Esophagus (tissue), 2 donors: ENCODE measurements at regions not wholly inside any gene's neighbourhood (a gene's known extent, or its start where the extent isn't known, plus 50 kb on each side); places are given as distances from the start of the nearest gene placed in this dataset.

Source experiments
- H3K27ac ChIP-seq, 2 donors: one replicate each; pipeline ENCODE4 v1.5.1; 2013; ENCODE audit warnings: low read depth in 2 of 2, mild to moderate bottlenecking in 2 of 2, inconsistent platforms in 1 of 2, low read length in 1 of 2, moderate library complexity in 1 of 2
- H3K27me3 ChIP-seq, 2 donors: one replicate each; pipeline ENCODE4 v1.6.1; 2013; ENCODE audit warnings: low read length in 2 of 2, control low read depth in 1 of 2, mild to moderate bottlenecking in 1 of 2; ENCODE audit not compliant: insufficient read depth in 2 of 2, control insufficient read depth in 1 of 2
- H3K36me3 ChIP-seq, 2 donors: one replicate each; pipeline ENCODE4 v1.6.1; 2013; ENCODE audit warnings: low read length in 1 of 2; ENCODE audit not compliant: control insufficient read depth in 2 of 2, insufficient read depth in 2 of 2
- H3K4me1 ChIP-seq, 2 donors: one replicate each; pipeline ENCODE4 v1.6.1; 2013; ENCODE audit warnings: low read length in 1 of 2; ENCODE audit not compliant: control insufficient read depth in 2 of 2, insufficient read depth in 2 of 2
- H3K4me3 ChIP-seq, 2 donors: one replicate each; pipeline ENCODE4 v1.5.1; 2013; ENCODE audit warnings: low read length in 2 of 2, mild to moderate bottlenecking in 2 of 2, low read depth in 1 of 2, moderate library complexity in 1 of 2
- H3K9me3 ChIP-seq, 2 donors: one replicate each; pipeline ENCODE4 v1.6.1; 2013; ENCODE audit warnings: mild to moderate bottlenecking in 2 of 2, low read depth in 1 of 2, low read length in 1 of 2, moderate library complexity in 1 of 2; ENCODE audit not compliant: control insufficient read depth in 2 of 2, insufficient read depth in 1 of 2
- WGBS, 2 donors: extraction: QIAGEN DNeasy Blood & Tissue Kit; methylation state at CpG; one replicate each; pipeline ENCODE4 v1.1.7; 2013; 5-methylcytosine and 5-hydroxymethylcytosine counted together
- donor health status: healthy with polysubstance abuse.
- donor health status: Bipolar disorder and iron deficiency.

GRCh38 chr3:7877312-7877711 lies 624.3 kb upstream of the LMCD1 start:
- no peaks in the 10 kb centered on the region for H3K4me1 ChIP-seq
- no peak overlapping the region for H3K27ac ChIP-seq
- no peaks in the 10 kb centered on the region for H3K9me3 ChIP-seq
- H3K27me3 ChIP-seq, result no peaks in the 10 kb centered on the region
- H3K4me3 ChIP-seq, result no peak overlapping the region
- 74 to 76% methylated on average over 5 of the region's 5 CpGs for WGBS, 2 donors
- H3K36me3 ChIP-seq, result no peaks in the 10 kb centered on the region

GRCh38 chr3:7879572-7879971 lies 622.1 kb upstream of the LMCD1 start:
- no peak overlapping the region for H3K27ac ChIP-seq
- no peaks in the 10 kb centered on the region for H3K9me3 ChIP-seq
- H3K4me3 ChIP-seq, result no peak overlapping the region
- no peaks in the 10 kb centered on the region for H3K27me3 ChIP-seq
- H3K4me1 ChIP-seq, result peaks cover 0 to 2% of the 10 kb centered on the region in 2 donors
- no peaks in the 10 kb centered on the region for H3K36me3 ChIP-seq
- WGBS, 2 donors, result 81 to 82% methylated on average over 1 of the region's 1 CpG

GRCh38 chr3:7881946-7882345 lies 619.7 kb upstream of the LMCD1 start:
- H3K4me3 ChIP-seq, result no peak overlapping the region
- H3K4me1 ChIP-seq, result peaks cover 0 to 2% of the 10 kb centered on the region in 2 donors
- 82% methylated on average over 2 of the region's 2 CpGs for WGBS, 2 donors
- no peaks in the 10 kb centered on the region for H3K36me3 ChIP-seq
- H3K27me3 ChIP-seq, result no peaks in the 10 kb centered on the region
- no peaks in the 10 kb centered on the region for H3K9me3 ChIP-seq
- H3K27ac ChIP-seq, result no peak overlapping the region

- no peak overlapping the region for H3K27ac ChIP-seq
- H3K9me3 ChIP-seq, result peaks cover 0 to 11% of the 10 kb centered on the region in 2 donors
- no peaks in the 10 kb centered on the region for H3K27me3 ChIP-seq
- no peaks in the 10 kb centered on the region for H3K4me1 ChIP-seq
- 65 to 72% methylated on average over 5 of the region's 5 CpGs for WGBS, 2 donors
- no peak overlapping the region for H3K4me3 ChIP-seq
- no peaks in the 10 kb centered on the region for H3K36me3 ChIP-seq
These were observed 604.0 kb upstream of the LMCD1 start for GRCh38 chr3:7897655-7898054.

- 72 to 79% methylated on average over 1 of the region's 1 CpG for WGBS, 2 donors
- no peaks in the 10 kb centered on the region for H3K4me1 ChIP-seq
- no peaks in the 10 kb centered on the region for H3K36me3 ChIP-seq
- no peaks in the 10 kb centered on the region for H3K27me3 ChIP-seq
- H3K27ac ChIP-seq, result no peak overlapping the region
- no peak overlapping the region for H3K4me3 ChIP-seq
- H3K9me3 ChIP-seq, result peaks cover 0 to 2% of the 10 kb centered on the region in 2 donors
These were observed 588.3 kb upstream of the LMCD1 start for GRCh38 chr3:7913283-7913682.

DNA sequence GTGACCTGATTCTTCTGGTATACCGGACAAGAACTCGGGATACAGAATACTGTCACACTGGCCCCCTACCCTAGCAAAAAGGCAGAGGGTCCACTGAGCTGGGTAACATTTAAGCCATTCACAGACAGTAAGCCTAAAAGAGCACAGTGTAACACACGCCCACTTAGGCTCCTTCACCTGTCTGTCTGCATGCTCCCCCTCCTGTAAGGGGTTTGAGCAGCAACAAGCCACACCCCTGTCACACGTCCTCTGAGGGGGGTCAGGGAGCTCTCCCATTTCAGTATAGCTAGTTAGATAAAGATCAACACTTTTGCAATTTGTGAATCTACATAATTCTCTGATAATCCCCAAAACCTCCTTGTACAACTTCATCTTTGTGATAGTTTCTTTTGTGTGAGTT lies 586.3 kb upstream of the LMCD1 start:
- WGBS, 2 donors, result 74 to 78% methylated on average over 4 of the region's 4 CpGs

GRCh38 chr3:7917443-7918151 lies 584.0 kb upstream of the LMCD1 start:
- H3K4me1 ChIP-seq, result no peaks in the 10 kb centered on the region
- no peak overlapping the region for H3K4me3 ChIP-seq
- no peaks in the 10 kb centered on the region for H3K36me3 ChIP-seq
- 68 to 74% methylated on average over 4 of the region's 4 CpGs for WGBS, 2 donors
- peaks cover 0 to 2% of the 10 kb centered on the region in 2 donors for H3K9me3 ChIP-seq
- H3K27ac ChIP-seq, result no peak overlapping the region
- H3K27me3 ChIP-seq, result no peaks in the 10 kb centered on the region

More for the DNA sequence above, 586.3 kb upstream of the LMCD1 start:
- Histone ChIP-seq H3K27ac (no peak overlapping the region), H3K4me1 (no peaks in the 10 kb centered on the region), H3K4me3 (no peak overlapping the region), H3K36me3 (no peaks in the 10 kb centered on the region), H3K27me3 (no peaks in the 10 kb centered on the region), H3K9me3 (peaks cover 0 to 2% of the 10 kb centered on the region in 2 donors)

GRCh38 chr3:7920211-7920610 lies 581.4 kb upstream of the LMCD1 start:
- WGBS, 2 donors, result 66 to 73% methylated on average over 6 of the region's 6 CpGs
- Histone ChIP-seq H3K4me1 (no peaks in the 10 kb centered on the region), H3K36me3 (no peaks in the 10 kb centered on the region), H3K4me3 (no peak overlapping the region), H3K9me3 (no peaks in the 10 kb centered on the region), H3K27ac (no peak overlapping the region), H3K27me3 (no peaks in the 10 kb centered on the region)

- 71 to 87% methylated on average over 2 of the region's 2 CpGs for WGBS, 2 donors
- no peaks in the 10 kb centered on the region for H3K27me3 ChIP-seq
- H3K27ac ChIP-seq, result no peak overlapping the region
- no peak overlapping the region for H3K4me3 ChIP-seq
- no peaks in the 10 kb centered on the region for H3K36me3 ChIP-seq
- no peaks in the 10 kb centered on the region for H3K4me1 ChIP-seq
- H3K9me3 ChIP-seq, result no peaks in the 10 kb centered on the region
These were observed 577.4 kb upstream of the LMCD1 start for GRCh38 chr3:7924228-7924627.

DNA sequence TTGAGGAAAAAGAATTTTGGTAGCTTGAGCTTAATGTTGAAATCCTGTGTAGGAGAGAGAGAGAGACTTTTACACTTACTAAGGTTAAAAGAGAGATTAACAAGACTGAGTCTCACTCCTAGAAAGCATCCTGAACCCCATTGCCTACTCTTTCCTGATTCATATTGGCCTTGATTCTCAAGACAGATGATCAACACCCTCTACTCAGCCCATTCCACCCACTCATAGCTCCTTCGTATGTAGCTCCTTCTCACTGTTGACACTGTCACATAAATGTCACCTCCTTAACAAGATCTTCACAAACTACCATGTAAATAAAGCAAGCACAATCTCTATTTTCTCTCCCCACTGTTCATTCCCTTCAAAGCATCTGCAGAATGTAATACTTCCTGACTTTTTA lies 574.6 kb upstream of the LMCD1 start:
- Histone ChIP-seq H3K27ac (no peak overlapping the region), H3K4me1 (no peaks in the 10 kb centered on the region), H3K9me3 (no peaks in the 10 kb centered on the region), H3K4me3 (no peak overlapping the region), H3K36me3 (no peaks in the 10 kb centered on the region), H3K27me3 (no peaks in the 10 kb centered on the region)
- WGBS, 2 donors, result 42 to 52% methylated on average over 1 of the region's 1 CpG
